H1 (cell line): ENCODE measurements at regions not wholly inside any gene's neighbourhood (a gene's known extent, or its start where the extent isn't known, plus 50 kb on each side); places are given as distances from the start of the nearest gene placed in this dataset.

Experiments used
- CTCF ChIA-PET: fragments of 300-600 bp; sonication (Branson Sonifier 250); formaldehyde crosslinking; loops from one replicate; lab custom pipeline; 2021; ENCODE audit not compliant: partially characterized antibody; lab: Charles Lee
- POLR2A ChIA-PET: fragments of 300-600 bp; sonication (Branson Sonifier 250); formaldehyde crosslinking; loops from one replicate; lab custom pipeline; 2021; ENCODE audit warnings: inconsistent platforms; ENCODE audit not compliant: partially characterized antibody; lab: Charles Lee
- DNase-seq, 2 experiments: peaks; one replicate each; pipeline versions ENCODE4 v3.0.0 to v3.0.0-alpha.2; 2010 to 2022; ENCODE audit warnings: low spot score in 2 of 2, low read depth in 1 of 2, mixed read lengths in 1 of 2
- FAIRE-seq: peaks from 2 replicates; lab custom pipeline; 2011; peaks lifted over from hg19 to GRCh38; lab: Jason Lieb, UNC
- H2AFZ ChIP-seq: 2 replicates; pipeline ENCODE4 v1.8.1; 2012; ENCODE audit warnings: low read length, inconsistent platforms
- H2AK5ac ChIP-seq: 2 replicates; pipeline ENCODE4 v1.6.1; 2013; ENCODE audit warnings: low read depth, low read length
- H2BK120ac ChIP-seq: replicated peaks from 2 replicates; pipeline ENCODE3; 2013; ENCODE audit warnings: low read depth, low read length, inconsistent platforms
- H2BK12ac ChIP-seq: 2 replicates; pipeline ENCODE4 v1.6.1; 2013; ENCODE audit warnings: low read depth, low read length
- H2BK15ac ChIP-seq: 2 replicates; pipeline ENCODE4 v1.6.1; 2013; ENCODE audit warnings: low read length
- H2BK20ac ChIP-seq: 2 replicates; pipeline ENCODE4 v1.6.1; 2013; ENCODE audit warnings: low read length
- H2BK5ac ChIP-seq: 2 replicates; pipeline ENCODE4 v1.6.1; 2013; ENCODE audit warnings: low read depth, low read length
- H3K14ac ChIP-seq: 2 replicates; pipeline ENCODE4 v1.6.1; 2013; ENCODE audit warnings: inconsistent platforms; ENCODE audit not compliant: insufficient read length
- H3K18ac ChIP-seq: 2 replicates; pipeline ENCODE4 v1.6.1; 2013; ENCODE audit warnings: low read length; ENCODE audit errors: extremely low read depth
- H3K23ac ChIP-seq: 2 replicates; pipeline ENCODE4 v1.6.1; 2013; ENCODE audit warnings: inconsistent platforms; ENCODE audit not compliant: insufficient read length
- H3K23me2 ChIP-seq: 2 replicates; pipeline ENCODE4 v1.6.1; 2013; ENCODE audit warnings: low read depth, low read length
- H3K27ac ChIP-seq: 2 replicates; pipeline ENCODE4 v1.6.1; 2011; ENCODE audit warnings: low read depth, low read length, inconsistent platforms
- H3K27me3 ChIP-seq, 4 experiments: replicated peaks in 1 of 4; 1 replicate in 1 of 4; 2 replicates in 3 of 4; pipeline versions ENCODE4 v1.6.1 to v1.8.1; 2011 to 2013; ENCODE audit warnings: low read length in 3 of 4, mild to moderate bottlenecking in 3 of 4, inconsistent platforms in 2 of 4, mixed read lengths in 2 of 4, moderate library complexity in 1 of 4; ENCODE audit not compliant: control insufficient read depth in 3 of 4, insufficient read depth in 3 of 4; ENCODE audit errors: extremely low read depth in 1 of 4
- H3K36me3 ChIP-seq, 4 experiments: 2 replicates each; pipeline versions ENCODE4 v1.6.1 to v1.8.1; 2011 to 2013; ENCODE audit warnings: mild to moderate bottlenecking in 4 of 4, low read length in 3 of 4, moderate library complexity in 2 of 4, control low read depth in 1 of 4, inconsistent platforms in 1 of 4; ENCODE audit not compliant: insufficient read depth in 4 of 4, control insufficient read depth in 2 of 4
- H3K4ac ChIP-seq: replicated peaks from 2 replicates; pipeline ENCODE3; 2013; ENCODE audit warnings: low read length, low read depth, mixed read lengths, inconsistent platforms; ENCODE audit not compliant: insufficient read length
- H3K4me1 ChIP-seq, 4 experiments: replicated peaks in 1 of 4; 1 replicate in 1 of 4; 2 replicates in 3 of 4; pipeline versions ENCODE4 v1.6.1 to v1.8.1; 2011 to 2013; ENCODE audit warnings: low read length in 3 of 4, inconsistent platforms in 2 of 4, mixed read lengths in 1 of 4; ENCODE audit not compliant: insufficient read depth in 4 of 4, control insufficient read depth in 3 of 4
- H3K4me2 ChIP-seq, 2 experiments: 2 replicates each; pipeline versions ENCODE4 v1.6.1 to v1.8.1; 2011 to 2013; ENCODE audit warnings: low read depth in 2 of 2, low read length in 2 of 2, control low read depth in 1 of 2, inconsistent platforms in 1 of 2, mild to moderate bottlenecking in 1 of 2; ENCODE audit not compliant: insufficient read depth in 1 of 2
- H3K4me3 ChIP-seq, 4 experiments: fragments of 200-600, 300-600 bp in 1 of 4; sonication (generic), shearing (Covaris generic), sonication (Bioruptor Twin) in 1 of 4; 2 replicates each; pipeline versions ENCODE4 v1.5.1 to v1.8.1; 2011 to 2016; ENCODE audit warnings: low read length in 4 of 4, low read depth in 3 of 4, control low read depth in 2 of 4, inconsistent platforms in 2 of 4, mild to moderate bottlenecking in 2 of 4, mixed read lengths in 1 of 4, moderate library complexity in 1 of 4; ENCODE audit not compliant: insufficient read depth in 2 of 4; ENCODE audit errors: extremely low read depth in 1 of 4
- H3K56ac ChIP-seq: replicated peaks from 2 replicates; pipeline ENCODE3; 2013; ENCODE audit warnings: low read depth, mild to moderate bottlenecking, mixed read lengths, low read length, inconsistent platforms; ENCODE audit not compliant: insufficient read length
- H3K79me1 ChIP-seq: 2 replicates; pipeline ENCODE4 v1.6.1; 2013; ENCODE audit warnings: low read depth, low read length, control low read depth
- H3K79me2 ChIP-seq, 2 experiments: 2 replicates each; pipeline versions ENCODE4 v1.6.1 to v1.8.1; 2012 to 2013; ENCODE audit warnings: low read length in 2 of 2, mild to moderate bottlenecking in 2 of 2, inconsistent platforms in 1 of 2; ENCODE audit not compliant: insufficient read depth in 2 of 2, control insufficient read depth in 1 of 2
- H3K9ac ChIP-seq, 4 experiments: replicated peaks in 1 of 4; 1 replicate in 1 of 4; 2 replicates in 3 of 4; pipeline versions ENCODE4 v1.6.1 to v1.8.1; 2011 to 2013; ENCODE audit warnings: low read depth in 3 of 4, low read length in 3 of 4, control low read depth in 2 of 4, mild to moderate bottlenecking in 2 of 4, moderate library complexity in 2 of 4, inconsistent platforms in 1 of 4; ENCODE audit errors: extremely low read depth in 1 of 4
- H3K9me3 ChIP-seq, 2 experiments: 2 replicates each; pipeline versions ENCODE4 v1.6.1 to v1.8.1; 2012 to 2013; ENCODE audit warnings: mild to moderate bottlenecking in 2 of 2, moderate library complexity in 2 of 2, control low read depth in 1 of 2, inconsistent platforms in 1 of 2, low read depth in 1 of 2, low read length in 1 of 2, mixed read lengths in 1 of 2; ENCODE audit not compliant: insufficient read depth in 2 of 2
- H4K20me1 ChIP-seq, 2 experiments: replicated peaks in 1 of 2; 2 replicates each; pipeline versions ENCODE3 to v1.8.1; 2011 to 2013; ENCODE audit warnings: inconsistent platforms in 2 of 2, low read length in 2 of 2, mild to moderate bottlenecking in 1 of 2; ENCODE audit not compliant: insufficient read depth in 2 of 2, control insufficient read depth in 1 of 2
- H4K5ac ChIP-seq: 2 replicates; pipeline ENCODE4 v1.6.1; 2013; ENCODE audit warnings: low read length, low read depth, mixed read lengths, inconsistent platforms; ENCODE audit not compliant: insufficient read length
- H4K8ac ChIP-seq: 2 replicates; pipeline ENCODE4 v1.8.0; 2013; ENCODE audit warnings: mild to moderate bottlenecking, moderate library complexity, low read length, inconsistent platforms; ENCODE audit not compliant: insufficient read depth; ENCODE audit errors: extremely low read depth
- H4K91ac ChIP-seq: replicated peaks from 2 replicates; pipeline ENCODE3; 2013; ENCODE audit warnings: low read length, mixed read lengths, inconsistent platforms; ENCODE audit not compliant: insufficient read length
- CBX8 ChIP-seq: fragments of 300-800, 300-1000 bp; sonication (generic); IDR thresholded peaks from 2 replicates; pipeline ENCODE4 v1.7.1; 2016; ENCODE audit warnings: low read depth, low read length, borderline replicate concordance
- CEBPB ChIP-seq: IDR thresholded peaks from 2 replicates; pipeline ENCODE4 v1.6.1; 2012; ENCODE audit warnings: low read depth, low read length
- SUZ12 ChIP-seq: fragments of 200-600 bp; sonication (generic); IDR thresholded peaks from 2 replicates; pipeline ENCODE4 v1.6.1; 2012; ENCODE audit warnings: mild to moderate bottlenecking, inconsistent platforms, low read length, moderate library complexity, mixed read lengths
- WGBS, 2 experiments: shearing (Covaris generic) in 1 of 2; methylation state at CpG; one replicate each; pipeline versions ENCODE4 v1.1.6 to v1.1.7; 2013 to 2015; ENCODE audit warnings: low lambda C conversion rate in 2 of 2, mixed read lengths in 2 of 2, inconsistent platforms in 1 of 2, low coverage in 1 of 2, missing lambda C conversion rate in 1 of 2; ENCODE audit not compliant: insufficient replicate concordance in 2 of 2, insufficient coverage in 1 of 2, insufficient read length in 1 of 2; ENCODE audit errors: extremely low coverage in 1 of 2, missing lambda C conversion rate in 1 of 2; 5-methylcytosine and 5-hydroxymethylcytosine counted together

- no peaks in the 10 kb centered on the region for H3K79me1 ChIP-seq
- no peak for FAIRE-seq
These were observed 184.9 kb downstream of the KIT start for GRCh38 chr4:54842656-54843055.

More at GRCh38 chr4:54842656-54843055, 184.9 kb downstream of the KIT start:
- Histone ChIP-seq H2BK20ac (no peak overlapping the region), H3K23ac (no peak overlapping the region), H4K20me1 (no peaks in the 10 kb centered on the region), H3K4ac (no peak overlapping the region), H3K4me2 (no peak overlapping the region), H3K23me2 (no peaks in the 10 kb centered on the region), H3K56ac (no peak overlapping the region), H3K9me3 (no peaks in the 10 kb centered on the region), H2BK120ac (no peak overlapping the region), H4K5ac (no peak overlapping the region), H3K27me3 (no peaks in the 10 kb centered on the region), H2BK15ac (no peak overlapping the region), H2BK12ac (no peak overlapping the region), H3K18ac (no peak overlapping the region), H3K79me2 (no peaks in the 10 kb centered on the region), H3K4me3 (no peak overlapping the region), H2AK5ac (no peak overlapping the region), H4K91ac (no peak overlapping the region), H3K36me3 (no peaks in the 10 kb centered on the region; a peak in 1 of 8 replicates), H3K27ac (no peak overlapping the region), H3K4me1 (no peaks in the 10 kb centered on the region), H3K9ac (no peak overlapping the region), H2BK5ac (no peak overlapping the region), H3K14ac (no peak overlapping the region), H4K8ac (no peak overlapping the region), H2AFZ (0 out of 2 replicates have a peak overlapping the region, but pooled peaks have one; percentile 12)
- POLR2A ChIA-PET, result no interaction called here
- CTCF ChIA-PET, result interaction anchor here (1.2 kb wide), 1 partner anchor 401 kb away, joined by 4 read pairs; no protein-coding TSS in a partner anchor
- TF ChIP-seq CEBPB (no peak), CBX8 (no peak), SUZ12 (no peak)
- DNase-seq, result no peak
- WGBS, 2 experiments, result 88% methylated on average over 5 of the region's 5 CpGs; no CpG with 5 or more reads in 1 of the 2 experiments
